ENCODE measurements at regions not wholly inside any gene's neighbourhood (a gene's known extent, or its start where the extent isn't known, plus 50 kb on each side); places are given as distances from the start of the nearest gene placed in this dataset.

GRCh38 chr18:55858661-55859515 is 270.9 kb upstream of the TCF4 start:
- H4K20me1 ChIP-seq (ENCODE audit: low read depth), result no peaks in the 10 kb centered on the region
- no peaks in the 10 kb centered on the region for H3K36me3 ChIP-seq
- H3K27ac ChIP-seq, result no peak overlapping the region
- H3K4me2 ChIP-seq, result peak overlapping the region; percentile 25
- H3K4me1 ChIP-seq, result peaks cover 56% of the 10 kb centered on the region
- peak overlapping the region; percentile 65 for H2AFZ ChIP-seq (replicated peaks)
- H3K79me2 ChIP-seq (ENCODE audit: low read depth), result no peaks in the 10 kb centered on the region
- no peak overlapping the region for H3K4me3 Mint-ChIP-seq
- no peak for DNase-seq (ENCODE audit: low spot score)
- peaks cover 5% of the 10 kb centered on the region for H3K9me3 Mint-ChIP-seq
- no peaks in the 10 kb centered on the region for H3K27me3 Mint-ChIP-seq (ENCODE audit: insufficient read depth, low read depth)
- peak overlapping the region; percentile 3 for H3K27ac Mint-ChIP-seq
- peaks cover 47% of the 10 kb centered on the region for H3K4me1 Mint-ChIP-seq
- H3F3A ChIP-seq (ENCODE audit: low read depth), result peaks cover 4% of the 10 kb centered on the region
- no peak for TF ChIP-seq CTCF (IDR thresholded peaks at IDR 0.05)
- no peak for TF ChIP-seq EZH2phosphoT487 (IDR thresholded peaks at IDR 0.05)
- no peak for TF ChIP-seq EZH2 (IDR thresholded peaks at IDR 0.05)
- H3K27me3 ChIP-seq, result no peaks in the 10 kb centered on the region
- no peak overlapping the region for H3K9ac ChIP-seq
- no peaks in the 10 kb centered on the region for H3K9me3 ChIP-seq (ENCODE audit: low read depth)
- H3K4me3 ChIP-seq, result no peak overlapping the region
- H3K36me3 Mint-ChIP-seq, result no peaks in the 10 kb centered on the region

GRCh38 chr18:55857956-55858355 is 270.0 kb upstream of the TCF4 start:
- H3K27ac Mint-ChIP-seq, result peak overlapping the region; percentile 35
- no peak overlapping the region for H3K9ac ChIP-seq
- peaks cover 54% of the 10 kb centered on the region for H3K4me1 ChIP-seq
- peak overlapping the region; percentile 25 for H3K4me2 ChIP-seq
- no peak overlapping the region for H3K4me3 Mint-ChIP-seq
- H3K4me1 Mint-ChIP-seq, result peaks cover 47% of the 10 kb centered on the region
- H3K9me3 ChIP-seq (ENCODE audit: low read depth), result no peaks in the 10 kb centered on the region
- no peaks in the 10 kb centered on the region for H4K20me1 ChIP-seq (ENCODE audit: low read depth)
- no peaks in the 10 kb centered on the region for H3K79me2 ChIP-seq (ENCODE audit: low read depth)
- H3F3A ChIP-seq (ENCODE audit: low read depth), result peaks cover 4% of the 10 kb centered on the region
- peaks cover 2% of the 10 kb centered on the region for H3K9me3 Mint-ChIP-seq
- H2AFZ ChIP-seq (replicated peaks), result no peak overlapping the region
- no peaks in the 10 kb centered on the region for H3K27me3 ChIP-seq
- no peaks in the 10 kb centered on the region for H3K27me3 Mint-ChIP-seq (ENCODE audit: insufficient read depth, low read depth)
- no peak overlapping the region for H3K27ac ChIP-seq
- DNase-seq (ENCODE audit: low spot score), result no peak
- TF ChIP-seq EZH2 (IDR thresholded peaks at IDR 0.05), result no peak
- no peak for TF ChIP-seq EZH2phosphoT487 (IDR thresholded peaks at IDR 0.05)
- TF ChIP-seq CTCF (IDR thresholded peaks at IDR 0.05), result no peak
- H3K36me3 ChIP-seq, result no peaks in the 10 kb centered on the region
- no peak overlapping the region for H3K4me3 ChIP-seq
- no peaks in the 10 kb centered on the region for H3K36me3 Mint-ChIP-seq

- Mint-ChIP-seq H3K4me3 (no peak overlapping the region), H3K27ac (no peak overlapping the region), H3K9me3 (no peaks in the 10 kb centered on the region), H3K4me1 (peaks cover 47% of the 10 kb centered on the region), H3K36me3 (no peaks in the 10 kb centered on the region), H3K27me3 (ENCODE audit: insufficient read depth, low read depth) (peaks cover 4% of the 10 kb centered on the region)
- Histone ChIP-seq H3K4me2 (no peak overlapping the region), H3K79me2 (ENCODE audit: low read depth) (no peaks in the 10 kb centered on the region), H3K4me3 (no peak overlapping the region), H4K20me1 (ENCODE audit: low read depth) (no peaks in the 10 kb centered on the region), H3K4me1 (peaks cover 49% of the 10 kb centered on the region), H3K9me3 (ENCODE audit: low read depth) (no peaks in the 10 kb centered on the region), H3K27ac (no peak overlapping the region), H3K27me3 (no peaks in the 10 kb centered on the region), H3F3A (ENCODE audit: low read depth) (peaks cover 4% of the 10 kb centered on the region), H3K9ac (no peak overlapping the region), H3K36me3 (no peaks in the 10 kb centered on the region), H2AFZ (replicated peaks) (no peak overlapping the region)
- DNase-seq (ENCODE audit: low spot score), result no peak
- TF ChIP-seq EZH2 (IDR thresholded peaks at IDR 0.05) (no peak), CTCF (IDR thresholded peaks at IDR 0.05) (no peak), EZH2phosphoT487 (IDR thresholded peaks at IDR 0.05) (no peak)
These were observed 269.4 kb upstream of the TCF4 start for GRCh38 chr18:55857409-55857808.
